Loucy (cell line): ENCODE measurements at regions not wholly inside any gene's neighbourhood (a gene's known extent, or its start where the extent isn't known, plus 50 kb on each side); places are given as distances from the start of the nearest gene placed in this dataset.

Experiments
- CTCF ChIP-seq: fragments of 200-600 bp; sonication (generic); conservative IDR thresholded peaks from 2 replicates; pipeline ENCODE4 v1.5.1; 2014; ENCODE audit warnings: mild to moderate bottlenecking, antibody characterized with exemption, low read length
- EZH2phosphoT487 ChIP-seq: fragments of 200-600 bp; IDR thresholded peaks from 2 replicates; pipeline ENCODE4 v1.6.1; 2018; ENCODE audit warnings: antibody characterized with exemption, mild to moderate bottlenecking, moderate library complexity, borderline replicate concordance

GRCh38 chr16:63228259-63228658 is 1192.0 kb upstream of the CDH8 start:
- TF ChIP-seq CTCF (no peak), EZH2phosphoT487 (no peak)
